IMR-90 (cell line): ENCODE measurements at regions not wholly inside any gene's neighbourhood (a gene's known extent, or its start where the extent isn't known, plus 50 kb on each side); places are given as distances from the start of the nearest gene placed in this dataset.

Source experiments
- ATAC-seq: fragments of 200-7000 bp; cut with Tn5 transposase; 2 replicates; pipeline ENCODE4 v1.9.1; 2020; ENCODE audit warnings: low read depth, mild to moderate bottlenecking, moderate library complexity
- BruUV-seq: library from RNA; stranded (reverse); fragments of 400-500 nt; replicated peaks from 2 replicates; lab custom pipeline; 2021; lab: Mats Ljungman, UMichigan
- CTCF ChIA-PET: fragments of 300-600 bp; formaldehyde crosslinking; extraction: SDS; loops from one replicate; lab custom pipeline; 2021; ENCODE audit warnings: antibody characterized with exemption; lab: Yijun Ruan, JAX
- POLR2A ChIA-PET: fragments of 300-600 bp; sonication (Branson Sonifier 250); formaldehyde crosslinking; loops from one replicate; lab custom pipeline; 2022; ENCODE audit warnings: antibody characterized with exemption; ENCODE audit not compliant: unreplicated experiment; lab: Charles Lee
- DNase-seq: peaks from one replicate; pipeline ENCODE4 v3.0.0; 2013
- H2AFZ ChIP-seq: replicated peaks from 2 replicates; pipeline ENCODE3; 2013; ENCODE audit warnings: low read length, mild to moderate bottlenecking; ENCODE audit not compliant: poor library complexity
- H2AK5ac ChIP-seq: 2 replicates; pipeline ENCODE4 v1.6.1; 2013; ENCODE audit warnings: low read depth, low read length, inconsistent platforms
- H2AK9ac ChIP-seq: replicated peaks from 2 replicates; pipeline ENCODE3; 2013; ENCODE audit warnings: mild to moderate bottlenecking, low read depth, low read length, moderate library complexity; ENCODE audit not compliant: poor library complexity
- H2BK120ac ChIP-seq: 2 replicates; pipeline ENCODE4 v1.6.1; 2013; ENCODE audit warnings: low read depth, low read length, inconsistent platforms
- H2BK15ac ChIP-seq: 3 replicates; pipeline ENCODE4 v1.6.1; 2013; ENCODE audit warnings: low read depth, low read length, inconsistent platforms
- H2BK20ac ChIP-seq: 2 replicates; pipeline ENCODE4 v1.6.1; 2013; ENCODE audit warnings: low read depth, mild to moderate bottlenecking, inconsistent platforms, low read length, moderate library complexity
- H2BK5ac ChIP-seq: 2 replicates; pipeline ENCODE4 v1.6.1; 2013; ENCODE audit warnings: mild to moderate bottlenecking, low read depth, low read length, inconsistent platforms; ENCODE audit not compliant: poor library complexity, severe bottlenecking
- H3K14ac ChIP-seq: replicated peaks from 2 replicates; pipeline ENCODE4 v1.6.1; 2013; ENCODE audit warnings: low read depth, low read length, inconsistent platforms
- H3K18ac ChIP-seq: 2 replicates; pipeline ENCODE4 v1.6.1; 2013; ENCODE audit warnings: low read depth, low read length, control low read depth
- H3K23ac ChIP-seq: 2 replicates; pipeline ENCODE4 v1.6.1; 2013; ENCODE audit warnings: low read depth, low read length, inconsistent platforms
- H3K27ac ChIP-seq: 2 replicates; pipeline ENCODE4 v1.5.1; 2013; ENCODE audit warnings: mild to moderate bottlenecking, control low read depth, low read length; ENCODE audit not compliant: insufficient read depth
- H3K27me3 ChIP-seq: 2 replicates; pipeline ENCODE4 v1.6.1; 2013; ENCODE audit warnings: low read length; ENCODE audit not compliant: control insufficient read depth, insufficient read depth
- H3K36me3 ChIP-seq: 2 replicates; pipeline ENCODE4 v1.6.1; 2013; ENCODE audit warnings: low read length, mixed read lengths; ENCODE audit not compliant: control insufficient read depth, insufficient read depth
- H3K4ac ChIP-seq: 2 replicates; pipeline ENCODE4 v1.6.1; 2013; ENCODE audit warnings: low read depth, low read length, inconsistent platforms
- H3K4me1 ChIP-seq: 2 replicates; pipeline ENCODE4 v1.6.1; 2013; ENCODE audit warnings: low read length, mixed read lengths; ENCODE audit not compliant: control insufficient read depth, insufficient read depth
- H3K4me2 ChIP-seq: 2 replicates; pipeline ENCODE4 v1.6.1; 2013; ENCODE audit warnings: low read depth, mild to moderate bottlenecking, control low read depth, low read length, moderate library complexity
- H3K4me3 ChIP-seq: 2 replicates; pipeline ENCODE4 v1.5.1; 2013; ENCODE audit warnings: low read depth, mild to moderate bottlenecking, control low read depth, low read length, moderate library complexity; ENCODE audit not compliant: insufficient read depth
- H3K56ac ChIP-seq: 2 replicates; pipeline ENCODE4 v1.6.1; 2013; ENCODE audit warnings: low read length, inconsistent platforms; ENCODE audit not compliant: insufficient read depth; ENCODE audit errors: extremely low read depth
- H3K79me1 ChIP-seq, 2 experiments: 2 replicates each; pipeline ENCODE4 v1.6.1; 2013; ENCODE audit warnings: low read length in 2 of 2, inconsistent platforms in 1 of 2, low read depth in 1 of 2
- H3K9ac ChIP-seq: 2 replicates; pipeline ENCODE4 v1.6.1; 2013; ENCODE audit warnings: low read depth, low read length, control low read depth
- H3K9me1 ChIP-seq: 2 replicates; pipeline ENCODE4 v1.6.1; 2013; ENCODE audit warnings: low read length, inconsistent platforms; ENCODE audit not compliant: insufficient read depth
- H3K9me3 ChIP-seq: 2 replicates; pipeline ENCODE4 v1.6.1; 2013; ENCODE audit warnings: low read length; ENCODE audit not compliant: control insufficient read depth, insufficient read depth
- H4K20me1 ChIP-seq: 2 replicates; pipeline ENCODE4 v1.6.1; 2013; ENCODE audit warnings: low read length, inconsistent platforms; ENCODE audit not compliant: insufficient read depth
- H4K5ac ChIP-seq: 2 replicates; pipeline ENCODE4 v1.6.1; 2013; ENCODE audit warnings: mild to moderate bottlenecking, low read depth, low read length, control low read depth
- H4K8ac ChIP-seq, 2 experiments: 2 replicates each; pipeline ENCODE4 v1.6.1; 2013; ENCODE audit warnings: low read depth in 2 of 2, low read length in 2 of 2, control low read depth in 1 of 2, inconsistent platforms in 1 of 2
- H4K91ac ChIP-seq: 2 replicates; pipeline ENCODE4 v1.6.1; 2013; ENCODE audit warnings: low read depth, low read length, inconsistent platforms; ENCODE audit not compliant: insufficient read depth
- CEBPB ChIP-seq: IDR thresholded peaks from 2 replicates; pipeline ENCODE4 v1.6.1; 2012; ENCODE audit warnings: low read depth, low read length, improper control_type of control experiment
- CHD1 ChIP-seq: IDR thresholded peaks from 2 replicates; pipeline ENCODE4 v1.6.1; 2012; ENCODE audit warnings: low read depth, low read length, improper control_type of control experiment
- MAFK ChIP-seq: IDR thresholded peaks from 2 replicates; pipeline ENCODE4 v1.6.1; 2012; ENCODE audit warnings: low read depth, low read length, improper control_type of control experiment
- POLR2A ChIP-seq: IDR thresholded peaks from 2 replicates; pipeline ENCODE4 v1.6.1; 2012; ENCODE audit warnings: mild to moderate bottlenecking, low read depth, low read length
- RFX5 ChIP-seq: IDR thresholded peaks from 2 replicates; pipeline ENCODE4 v1.8.0; 2012; ENCODE audit warnings: low read depth, mild to moderate bottlenecking, low read length, moderate library complexity
- WGBS, 2 experiments: methylation state at CpG; one replicate each; pipeline versions ENCODE4 v1.1.5 to v1.1.7; 2013; ENCODE audit warnings: missing lambda C conversion rate in 2 of 2; ENCODE audit not compliant: insufficient read length in 1 of 2; ENCODE audit errors: extremely low coverage in 2 of 2; 5-methylcytosine and 5-hydroxymethylcytosine counted together
- dilution Hi-C: fragments of 300-500 bp; cut with HindIII; formaldehyde crosslinking; loops from one replicate; pipeline ENCODE4 v1.14.3; 2018; ENCODE audit warnings: low sequenced_read_pairs; ENCODE audit not compliant: unreplicated experiment
- in situ Hi-C: fragments of 300-500 bp; cut with MboI; formaldehyde crosslinking; loops from 3 replicates; pipeline ENCODE4 v1.14.3; 2019; ENCODE audit warnings: low sequenced_read_pairs, inconsistent platforms, mixed read lengths
- intact Hi-C: fragments of 100-400 bp; cut with micrococcal nuclease; formaldehyde crosslinking; loops from 2 replicates; pipeline ENCODE4 v1.10.0; 2022
- TF ChIP-seq, protein P1 (sequence below): fragments of 150-350 bp; IDR thresholded peaks from 2 replicates; pipeline ENCODE4 v1.6.1; 2017; ENCODE audit warnings: mild to moderate bottlenecking, antibody characterized with exemption, low read length, low read depth
- TF ChIP-seq, protein P2 (sequence below): conservative IDR thresholded peaks from 2 replicates; pipeline ENCODE4 v1.5.1; 2012; ENCODE audit warnings: mild to moderate bottlenecking, low read depth, low read length, improper control_type of control experiment

DNA sequence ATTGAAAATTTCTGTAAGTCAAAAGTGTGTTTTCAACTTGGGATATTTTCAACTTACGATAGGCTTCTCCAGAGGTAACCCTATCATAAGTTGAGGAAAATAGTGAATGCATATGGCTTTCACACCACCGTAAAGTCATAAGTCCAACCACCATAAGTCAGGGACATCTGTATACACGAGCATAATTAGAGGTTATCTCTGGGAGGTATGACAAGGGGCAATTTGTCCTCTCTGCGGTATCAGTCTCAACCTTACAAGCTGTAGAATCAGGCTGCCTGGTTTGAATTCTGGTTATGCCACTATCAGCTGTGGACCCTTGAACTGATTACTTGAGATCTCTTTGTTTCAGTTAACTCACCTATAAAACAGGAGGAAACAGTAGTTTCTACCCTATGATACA is 202.9 kb upstream of the JARID2 start:
- intact Hi-C loops (no loop called here), dilution Hi-C loops (no loop called here), in situ Hi-C loops (no loop called here)
- no peak overlapping the region for H4K5ac ChIP-seq
- no peak overlapping the region for H4K91ac ChIP-seq
- no peaks in the 10 kb centered on the region for H3K9me1 ChIP-seq
- H3K18ac ChIP-seq, result no peak overlapping the region
- no peaks in the 10 kb centered on the region for H3K79me1 ChIP-seq
- no peak overlapping the region for H2BK120ac ChIP-seq
- H3K4ac ChIP-seq, result no peak overlapping the region
- H2AK5ac ChIP-seq, result no peak overlapping the region
- WGBS, 2 experiments, result no CpG with 5 or more reads among the region's 4 CpGs
- H4K20me1 ChIP-seq, result no peaks in the 10 kb centered on the region
- H3K4me1 ChIP-seq, result peaks cover 2% of the 10 kb centered on the region; the same call in 1 of the 2 replicates
- no peak overlapping the region for H4K8ac ChIP-seq
- H3K4me2 ChIP-seq, result no peak overlapping the region
- no peak overlapping the region for H3K4me3 ChIP-seq
- TF ChIP-seq, protein P1, sequence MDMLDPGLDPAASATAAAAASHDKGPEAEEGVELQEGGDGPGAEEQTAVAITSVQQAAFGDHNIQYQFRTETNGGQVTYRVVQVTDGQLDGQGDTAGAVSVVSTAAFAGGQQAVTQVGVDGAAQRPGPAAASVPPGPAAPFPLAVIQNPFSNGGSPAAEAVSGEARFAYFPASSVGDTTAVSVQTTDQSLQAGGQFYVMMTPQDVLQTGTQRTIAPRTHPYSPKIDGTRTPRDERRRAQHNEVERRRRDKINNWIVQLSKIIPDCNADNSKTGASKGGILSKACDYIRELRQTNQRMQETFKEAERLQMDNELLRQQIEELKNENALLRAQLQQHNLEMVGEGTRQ, result no peak
- TF ChIP-seq POLR2A, result no peak
- no peak for TF ChIP-seq MAFK
- no peak for TF ChIP-seq CEBPB
- TF ChIP-seq, protein P2, sequence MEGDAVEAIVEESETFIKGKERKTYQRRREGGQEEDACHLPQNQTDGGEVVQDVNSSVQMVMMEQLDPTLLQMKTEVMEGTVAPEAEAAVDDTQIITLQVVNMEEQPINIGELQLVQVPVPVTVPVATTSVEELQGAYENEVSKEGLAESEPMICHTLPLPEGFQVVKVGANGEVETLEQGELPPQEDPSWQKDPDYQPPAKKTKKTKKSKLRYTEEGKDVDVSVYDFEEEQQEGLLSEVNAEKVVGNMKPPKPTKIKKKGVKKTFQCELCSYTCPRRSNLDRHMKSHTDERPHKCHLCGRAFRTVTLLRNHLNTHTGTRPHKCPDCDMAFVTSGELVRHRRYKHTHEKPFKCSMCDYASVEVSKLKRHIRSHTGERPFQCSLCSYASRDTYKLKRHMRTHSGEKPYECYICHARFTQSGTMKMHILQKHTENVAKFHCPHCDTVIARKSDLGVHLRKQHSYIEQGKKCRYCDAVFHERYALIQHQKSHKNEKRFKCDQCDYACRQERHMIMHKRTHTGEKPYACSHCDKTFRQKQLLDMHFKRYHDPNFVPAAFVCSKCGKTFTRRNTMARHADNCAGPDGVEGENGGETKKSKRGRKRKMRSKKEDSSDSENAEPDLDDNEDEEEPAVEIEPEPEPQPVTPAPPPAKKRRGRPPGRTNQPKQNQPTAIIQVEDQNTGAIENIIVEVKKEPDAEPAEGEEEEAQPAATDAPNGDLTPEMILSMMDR, result no peak
- TF ChIP-seq CHD1, result no peak
- TF ChIP-seq RFX5, result no peak
- H3K23ac ChIP-seq, result no peak overlapping the region
- DNase-seq, result no peak
- H2BK15ac ChIP-seq, result no peak overlapping the region
- no peak overlapping the region for H2AK9ac ChIP-seq
- H3K27me3 ChIP-seq, result no peaks in the 10 kb centered on the region; the same call in 1 of the 2 replicates
- ATAC-seq, result no peak
- no peak overlapping the region for H3K27ac ChIP-seq
- ChIA-PET CTCF (no interaction called here), POLR2A (no interaction called here)
- H3K9me3 ChIP-seq, result no peaks in the 10 kb centered on the region
- H3K9ac ChIP-seq, result no peak overlapping the region
- H2AFZ ChIP-seq, result no peak overlapping the region
- H3K56ac ChIP-seq, result no peak overlapping the region
- no peak overlapping the region for H2BK5ac ChIP-seq
- no peaks in the 10 kb centered on the region for H3K36me3 ChIP-seq
- H3K14ac ChIP-seq, result no peak overlapping the region
- BruUV-seq, result no TSS peak
- no peak overlapping the region for H2BK20ac ChIP-seq
